Testis (tissue), 2 donors: ENCODE measurements at regions not wholly inside any gene's neighbourhood (a gene's known extent, or its start where the extent isn't known, plus 50 kb on each side); places are given as distances from the start of the nearest gene placed in this dataset.

Experiments
- DNase-seq: peaks from one replicate; pipeline ENCODE4 v3.0.0-alpha.2; 2019
- H3K27ac ChIP-seq, 2 donors: fragments of 200-600 bp; sonication (generic); one replicate each; pipeline ENCODE4 v1.5.1; 2019
- H3K27me3 ChIP-seq: fragments of 200-600 bp; sonication (generic); one replicate; pipeline ENCODE4 v1.5.1; 2019
- H3K36me3 ChIP-seq: fragments of 200-600 bp; sonication (generic); one replicate; pipeline ENCODE4 v1.5.1; 2017; ENCODE audit warnings: low read depth; ENCODE audit errors: missing control alignments
- H3K4me1 ChIP-seq: fragments of 200-600 bp; sonication (generic); one replicate; pipeline ENCODE4 v1.5.1; 2019
- H3K4me3 ChIP-seq, 2 donors: fragments of 200-600 bp; sonication (generic); one replicate each; pipeline ENCODE4 v1.5.1; 2017 to 2019
- H3K9me3 ChIP-seq: fragments of 200-600 bp; sonication (generic); one replicate; pipeline ENCODE4 v1.5.1; 2017
- CTCF ChIP-seq, 3 experiments: fragments of 450-650 bp in 2 of 3; fragments of 200-600 bp in 1 of 3; sonication (generic) in 1 of 3; IDR thresholded peaks; one replicate each; pipeline ENCODE4 v1.5.1; 2016 to 2019; ENCODE audit warnings: antibody characterized with exemption in 3 of 3, mild to moderate bottlenecking in 2 of 3, moderate library complexity in 1 of 3
- POLR2A ChIP-seq: fragments of 450-650 bp; IDR thresholded peaks from one replicate; pipeline ENCODE4 v1.6.1; 2017; ENCODE audit warnings: antibody characterized with exemption, mild to moderate bottlenecking, moderate library complexity
- WGBS, 2 donors: methylation state at CpG; one replicate each; pipeline ENCODE4 v1.1.5; 2018; 5-methylcytosine and 5-hydroxymethylcytosine counted together
- intact Hi-C: fragments of 100-400 bp; cut with DNase I; formaldehyde crosslinking; loops from one replicate; pipeline ENCODE4 v1.15.1; 2023; ENCODE audit warnings: low total_unique reads

DNA sequence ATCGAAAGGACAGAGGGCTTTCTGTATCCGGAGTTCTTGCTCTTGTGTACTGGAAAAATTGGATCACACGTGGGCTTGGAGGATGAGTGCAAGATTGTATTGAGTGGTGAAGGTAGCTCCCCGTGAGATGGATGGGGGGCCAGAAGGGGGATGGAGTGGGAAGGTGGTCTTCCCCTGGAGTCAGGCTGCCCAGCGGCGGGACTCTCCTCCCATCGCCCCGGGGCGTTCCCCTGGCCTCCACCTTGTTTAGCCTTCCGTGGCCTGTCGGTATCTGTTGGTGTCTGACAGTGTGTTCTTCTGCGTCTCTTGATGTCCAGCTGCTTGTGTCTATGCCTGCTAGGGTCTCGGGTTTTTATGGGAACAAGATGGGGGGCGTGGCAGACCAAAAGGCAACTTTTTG is 54.6 kb upstream of the GABRA6 start:
- H3K36me3 ChIP-seq, result no peaks in the 10 kb centered on the region
- peaks cover 4% of the 10 kb centered on the region for H3K4me1 ChIP-seq
- 54 to 61% methylated on average over 11 to 14 of the region's 14 CpGs for WGBS, 2 donors
- intact Hi-C loops, result no loop called here
- peak overlapping the region in 1 of 2 donors; percentile 24 for H3K27ac ChIP-seq
- no peaks in the 10 kb centered on the region for H3K27me3 ChIP-seq
- H3K4me3 ChIP-seq, result no peak overlapping the region
- H3K9me3 ChIP-seq, result no peaks in the 10 kb centered on the region
- DNase-seq, result peak; percentile 36
- no peak for TF ChIP-seq CTCF (IDR thresholded peaks at IDR 0.05)
- no peak for TF ChIP-seq POLR2A

GRCh38 chr5:161625673-161626072 is 59.8 kb upstream of the GABRA6 start:
- WGBS, 2 donors, result 72 to 76% methylated on average over 1 of the region's 1 CpG
- Histone ChIP-seq H3K27ac (no peak overlapping the region), H3K27me3 (no peaks in the 10 kb centered on the region), H3K4me1 (peaks cover 1% of the 10 kb centered on the region), H3K36me3 (no peaks in the 10 kb centered on the region), H3K4me3 (no peak overlapping the region), H3K9me3 (no peaks in the 10 kb centered on the region)
- intact Hi-C loops, result no loop called here
- DNase-seq, result no peak
- TF ChIP-seq CTCF (IDR thresholded peaks at IDR 0.05) (no peak), POLR2A (no peak)

- intact Hi-C loops, result no loop called here
- no peaks in the 10 kb centered on the region for H3K27me3 ChIP-seq
Measured at GRCh38 chr5:161614342-161614741, 67.8 kb upstream of the GABRB2 start.

DNA sequence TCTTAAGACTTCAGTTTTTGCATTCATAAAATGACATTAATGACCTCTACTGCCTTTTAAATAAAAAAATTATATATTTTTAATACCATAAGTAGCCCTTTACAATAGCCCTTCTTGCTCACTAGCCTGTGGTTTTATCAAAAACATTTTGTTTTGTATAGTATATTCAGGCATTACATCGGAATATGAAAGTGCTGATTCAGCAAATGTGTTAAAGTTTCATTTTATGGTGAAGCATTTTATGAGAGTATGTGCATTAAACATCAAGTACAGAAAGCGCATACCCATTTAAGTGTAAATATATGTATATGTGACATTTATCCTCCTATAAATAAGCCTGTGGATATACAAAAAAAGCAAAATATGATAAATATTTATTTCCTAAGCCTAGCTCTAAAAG is 56.2 kb upstream of the GABRB2 start:
- Histone ChIP-seq H3K4me3 (no peak overlapping the region), H3K27me3 (no peaks in the 10 kb centered on the region), H3K36me3 (no peaks in the 10 kb centered on the region), H3K9me3 (no peaks in the 10 kb centered on the region), H3K27ac (no peak overlapping the region), H3K4me1 (no peaks in the 10 kb centered on the region)
- 85 to 86% methylated on average over 2 of the region's 2 CpGs for WGBS, 2 donors
- TF ChIP-seq CTCF (IDR thresholded peaks at IDR 0.05) (no peak), POLR2A (no peak)
- intact Hi-C loops, result no loop called here
- no peak for DNase-seq

More at GRCh38 chr5:161614342-161614741, 67.8 kb upstream of the GABRB2 start:
- H3K4me3 ChIP-seq, result no peak overlapping the region
- no peaks in the 10 kb centered on the region for H3K36me3 ChIP-seq
- H3K4me1 ChIP-seq, result no peaks in the 10 kb centered on the region
- WGBS, 2 donors, result 51 to 55% methylated on average over 2 of the region's 2 CpGs
- TF ChIP-seq POLR2A (no peak), CTCF (IDR thresholded peaks at IDR 0.05) (no peak)
- no peak for DNase-seq
- no peak overlapping the region for H3K27ac ChIP-seq
- H3K9me3 ChIP-seq, result no peaks in the 10 kb centered on the region

GRCh38 chr5:161600156-161600555 is 53.6 kb upstream of the GABRB2 start:
- Histone ChIP-seq H3K4me3 (no peak overlapping the region), H3K27me3 (no peaks in the 10 kb centered on the region), H3K4me1 (no peaks in the 10 kb centered on the region), H3K27ac (no peak overlapping the region), H3K9me3 (no peaks in the 10 kb centered on the region), H3K36me3 (no peaks in the 10 kb centered on the region)
- 87 to 90% methylated on average over 3 of the region's 3 CpGs for WGBS, 2 donors
- intact Hi-C loops, result no loop called here
- TF ChIP-seq CTCF (IDR thresholded peaks at IDR 0.05) (no peak), POLR2A (no peak)
- DNase-seq, result no peak
